Glutamatergic neuron (in vitro differentiated cells): ENCODE measurements at regions not wholly inside any gene's neighbourhood (a gene's known extent, or its start where the extent isn't known, plus 50 kb on each side); places are given as distances from the start of the nearest gene placed in this dataset.

Experiments
- DNase-seq: peaks from one replicate; pipeline ENCODE4 v3.0.0; 2022
- H3K27ac Mint-ChIP-seq: one replicate; pipeline ENCODE4 v1.8.0; 2020; ENCODE audit warnings: mild to moderate bottlenecking, mixed read lengths, inconsistent platforms; ENCODE audit not compliant: unreplicated experiment
- H3K27me3 Mint-ChIP-seq: one replicate; pipeline ENCODE4 v1.8.0; 2020; ENCODE audit warnings: mild to moderate bottlenecking, moderate library complexity, mixed read lengths, inconsistent platforms; ENCODE audit not compliant: unreplicated experiment
- H3K36me3 Mint-ChIP-seq: one replicate; pipeline ENCODE4 v1.8.0; 2020; ENCODE audit warnings: mild to moderate bottlenecking, mixed read lengths, inconsistent platforms; ENCODE audit not compliant: unreplicated experiment
- H3K4me1 Mint-ChIP-seq: one replicate; pipeline ENCODE4 v1.8.0; 2020; ENCODE audit warnings: mild to moderate bottlenecking, low read depth, mixed read lengths, inconsistent platforms; ENCODE audit not compliant: unreplicated experiment
- H3K4me3 Mint-ChIP-seq: one replicate; pipeline ENCODE4 v1.8.0; 2020; ENCODE audit warnings: mild to moderate bottlenecking, mixed read lengths, inconsistent platforms; ENCODE audit not compliant: unreplicated experiment
- H3K9me3 Mint-ChIP-seq: one replicate; pipeline ENCODE4 v1.8.0; 2020; ENCODE audit warnings: mild to moderate bottlenecking, moderate library complexity, mixed read lengths, inconsistent platforms; ENCODE audit not compliant: unreplicated experiment
- CTCF ChIP-seq: fragments of 200-600 bp; sonication (generic); IDR thresholded peaks from one replicate; pipeline ENCODE4 v1.5.0; 2021; ENCODE audit not compliant: partially characterized antibody, unreplicated experiment

- no peak for TF ChIP-seq CTCF
- Mint-ChIP-seq H3K4me3 (no peak overlapping the region), H3K27me3 (no peaks in the 10 kb centered on the region), H3K9me3 (peaks cover 2% of the 10 kb centered on the region), H3K27ac (no peak overlapping the region), H3K36me3 (no peaks in the 10 kb centered on the region), H3K4me1 (no peaks in the 10 kb centered on the region)
- DNase-seq = no peak
Observed at GRCh38 chr12:107528731-107529365, 156.8 kb upstream of the PWP1 start.

- no peak for TF ChIP-seq CTCF
- DNase-seq = no peak
- Mint-ChIP-seq H3K27ac (no peak overlapping the region), H3K27me3 (no peaks in the 10 kb centered on the region), H3K4me3 (no peak overlapping the region), H3K36me3 (no peaks in the 10 kb centered on the region), H3K9me3 (peaks cover 2% of the 10 kb centered on the region), H3K4me1 (no peaks in the 10 kb centered on the region)
Observed at GRCh38 chr12:107529991-107530390, 155.6 kb upstream of the PWP1 start.

- H3K36me3 Mint-ChIP-seq = no peaks in the 10 kb centered on the region
- no peak overlapping the region for H3K27ac Mint-ChIP-seq
- H3K4me1 Mint-ChIP-seq = no peaks in the 10 kb centered on the region
- no peak for TF ChIP-seq CTCF
- H3K27me3 Mint-ChIP-seq = no peaks in the 10 kb centered on the region
- no peak for DNase-seq
- H3K9me3 Mint-ChIP-seq = peaks cover 2% of the 10 kb centered on the region
- H3K4me3 Mint-ChIP-seq = no peak overlapping the region
Observed at GRCh38 chr12:107530701-107531100, 154.9 kb upstream of the PWP1 start.

GRCh38 chr12:107533218-107533617 lies 152.4 kb upstream of the PWP1 start:
- H3K27ac Mint-ChIP-seq = no peak overlapping the region
- no peaks in the 10 kb centered on the region for H3K4me1 Mint-ChIP-seq
- H3K27me3 Mint-ChIP-seq = no peaks in the 10 kb centered on the region
- peaks cover 2% of the 10 kb centered on the region for H3K9me3 Mint-ChIP-seq
- H3K4me3 Mint-ChIP-seq = no peak overlapping the region
- TF ChIP-seq CTCF = no peak
- no peak for DNase-seq
- H3K36me3 Mint-ChIP-seq = no peaks in the 10 kb centered on the region

GRCh38 chr12:107536613-107537012 lies 149.0 kb upstream of the PWP1 start:
- Mint-ChIP-seq H3K27ac (no peak overlapping the region), H3K9me3 (peaks cover 1% of the 10 kb centered on the region), H3K27me3 (no peaks in the 10 kb centered on the region), H3K4me1 (no peaks in the 10 kb centered on the region), H3K36me3 (no peaks in the 10 kb centered on the region), H3K4me3 (no peak overlapping the region)
- no peak for TF ChIP-seq CTCF
- no peak for DNase-seq
